GM12801 (cell line): ENCODE measurements at regions not wholly inside any gene's neighbourhood (a gene's known extent, or its start where the extent isn't known, plus 50 kb on each side); places are given as distances from the start of the nearest gene placed in this dataset.

ENCODE experiments used
- CTCF ChIP-seq: IDR thresholded peaks from one replicate; pipeline ENCODE4 v1.5.1; 2011; ENCODE audit warnings: control low read depth; ENCODE audit not compliant: insufficient read length; ENCODE audit errors: extremely low read depth

- TF ChIP-seq CTCF: no peak
Observed at GRCh38 chr3:182136008-182136910, 424.5 kb downstream of the SOX2 start.

DNA sequence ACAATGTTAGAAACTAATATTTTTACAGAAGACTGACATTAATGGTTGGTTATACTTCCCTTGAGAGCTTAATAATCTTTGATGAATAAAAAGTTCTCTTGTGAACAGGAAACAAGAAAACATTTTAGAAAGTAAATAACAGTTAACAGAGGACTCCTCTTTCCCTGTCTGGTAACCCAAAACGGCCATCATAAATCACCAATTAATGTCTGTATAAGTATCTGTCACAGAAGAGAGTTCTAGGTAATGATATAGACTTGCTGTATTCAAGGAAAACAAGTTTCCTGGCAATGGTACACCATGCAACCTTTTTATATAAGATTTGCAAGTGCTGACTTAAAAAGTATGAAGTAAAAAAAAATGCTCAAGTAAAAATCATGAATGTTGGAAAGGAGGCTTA, 426.7 kb downstream of the SOX2 start:
- no peak for TF ChIP-seq CTCF

- no peak for TF ChIP-seq CTCF
Observed at GRCh38 chr3:182139627-182140357, 428.1 kb downstream of the SOX2 start.

- TF ChIP-seq CTCF: no peak
Observed at GRCh38 chr3:182142928-182143327, 431.2 kb downstream of the SOX2 start.

DNA sequence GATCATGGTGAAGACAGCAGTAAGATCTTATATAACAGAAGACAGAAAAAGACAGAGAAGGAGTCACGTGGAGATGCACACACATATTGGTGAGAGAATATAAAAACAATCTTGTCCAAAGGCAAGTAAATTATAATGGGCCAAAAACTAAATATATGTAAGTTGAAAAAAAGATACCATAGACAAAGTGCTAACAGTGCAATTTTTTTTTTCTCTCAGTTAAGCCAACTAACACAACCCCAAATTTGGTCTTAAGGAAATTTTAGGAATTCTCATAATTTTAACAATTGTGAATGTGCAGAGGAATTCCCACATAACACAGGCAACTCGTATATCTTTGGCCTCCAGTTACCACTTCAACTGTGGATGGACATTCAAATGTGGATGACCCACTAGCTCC, 432.2 kb downstream of the SOX2 start:
- TF ChIP-seq CTCF: no peak

DNA sequence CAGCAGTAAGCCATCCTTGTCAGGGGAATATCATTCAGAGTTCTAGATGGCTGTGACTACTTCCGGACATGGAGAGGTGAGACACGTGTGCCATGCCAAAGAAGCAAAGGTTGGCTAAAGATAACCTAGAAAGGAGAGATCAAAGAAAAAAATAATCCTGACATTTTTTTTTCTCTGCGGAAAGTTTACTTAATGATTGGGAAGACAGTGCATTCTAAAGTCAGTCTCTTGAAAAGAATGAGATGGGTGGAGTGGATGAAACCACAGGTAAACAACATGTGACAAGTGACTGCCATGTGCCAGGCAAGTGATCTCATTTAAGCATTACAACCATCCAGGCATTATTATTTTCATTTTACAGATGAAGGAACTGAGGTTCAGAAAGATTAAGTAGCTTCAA, 436.6 kb downstream of the SOX2 start:
- no peak for TF ChIP-seq CTCF

GRCh38 chr3:182149594-182149993, 437.9 kb downstream of the SOX2 start:
- no peak for TF ChIP-seq CTCF
